ENCODE measurements at regions not wholly inside any gene's neighbourhood (a gene's known extent, or its start where the extent isn't known, plus 50 kb on each side); places are given as distances from the start of the nearest gene placed in this dataset.

DNA sequence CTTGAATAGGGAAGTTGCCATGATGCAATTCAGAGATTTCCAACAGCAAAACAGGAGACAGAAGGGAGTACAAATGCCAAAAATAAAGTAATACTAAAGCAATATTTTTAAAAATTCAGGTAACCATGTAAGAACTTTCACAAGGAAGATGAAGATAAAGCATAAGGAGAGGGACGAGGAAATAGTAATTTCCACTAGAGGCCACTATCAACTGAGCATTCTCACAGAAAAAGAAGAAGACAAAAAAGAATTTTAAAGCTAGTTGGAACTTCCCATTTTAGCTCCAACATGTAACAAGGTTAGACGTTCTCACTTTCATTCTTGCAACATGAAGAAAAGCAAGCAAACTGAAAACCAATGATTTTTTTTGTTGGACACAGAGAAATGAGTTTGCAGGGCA lies 779.9 kb upstream of the CDH6 start:
- Histone ChIP-seq H3K36me3 (no peaks in the 10 kb centered on the region), H3K9me3 (no peaks in the 10 kb centered on the region), H3K4me3 (no peak overlapping the region), H3K4me1 (no peaks in the 10 kb centered on the region), H3K27me3 (no peaks in the 10 kb centered on the region), H3K27ac (no peak overlapping the region)
- intact Hi-C loops (cut with DNase I) = no loop called here
- TF ChIP-seq POLR2AphosphoS5 (IDR thresholded peaks at IDR 0.05; ENCODE audit: insufficient read depth in 1 of 2, low read depth in 1 of 2) = no peak
- TF ChIP-seq POLR2A (IDR thresholded peaks at IDR 0.05) = no peak
- TF ChIP-seq, protein P1, sequence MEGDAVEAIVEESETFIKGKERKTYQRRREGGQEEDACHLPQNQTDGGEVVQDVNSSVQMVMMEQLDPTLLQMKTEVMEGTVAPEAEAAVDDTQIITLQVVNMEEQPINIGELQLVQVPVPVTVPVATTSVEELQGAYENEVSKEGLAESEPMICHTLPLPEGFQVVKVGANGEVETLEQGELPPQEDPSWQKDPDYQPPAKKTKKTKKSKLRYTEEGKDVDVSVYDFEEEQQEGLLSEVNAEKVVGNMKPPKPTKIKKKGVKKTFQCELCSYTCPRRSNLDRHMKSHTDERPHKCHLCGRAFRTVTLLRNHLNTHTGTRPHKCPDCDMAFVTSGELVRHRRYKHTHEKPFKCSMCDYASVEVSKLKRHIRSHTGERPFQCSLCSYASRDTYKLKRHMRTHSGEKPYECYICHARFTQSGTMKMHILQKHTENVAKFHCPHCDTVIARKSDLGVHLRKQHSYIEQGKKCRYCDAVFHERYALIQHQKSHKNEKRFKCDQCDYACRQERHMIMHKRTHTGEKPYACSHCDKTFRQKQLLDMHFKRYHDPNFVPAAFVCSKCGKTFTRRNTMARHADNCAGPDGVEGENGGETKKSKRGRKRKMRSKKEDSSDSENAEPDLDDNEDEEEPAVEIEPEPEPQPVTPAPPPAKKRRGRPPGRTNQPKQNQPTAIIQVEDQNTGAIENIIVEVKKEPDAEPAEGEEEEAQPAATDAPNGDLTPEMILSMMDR (IDR thresholded peaks at IDR 0.05) = no peak
- DNase-seq (ENCODE audit: extremely low spot score in 2 of 2) = no peak

DNA sequence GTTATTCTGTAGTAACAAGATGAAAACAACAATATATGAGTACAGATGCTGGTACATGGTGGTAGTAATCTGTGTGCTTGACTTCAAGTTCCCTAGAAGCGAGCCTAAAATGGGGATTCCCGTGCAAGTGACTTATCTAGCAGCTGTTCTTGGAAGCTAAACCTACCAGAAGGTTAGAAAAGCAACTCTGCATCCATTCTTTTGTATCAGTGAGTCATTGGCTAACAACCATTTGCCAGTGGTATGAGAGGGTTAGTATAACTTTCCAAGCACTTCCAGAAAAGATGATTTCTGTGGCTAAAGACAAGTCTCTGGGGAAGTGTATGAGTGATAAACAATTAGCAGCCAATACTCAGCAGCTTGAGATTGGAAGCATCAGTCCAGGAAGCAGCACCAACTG lies 787.7 kb upstream of the CDH6 start:
- no peak for DNase-seq (ENCODE audit: extremely low spot score in 2 of 2)
- H3K36me3 ChIP-seq = no peaks in the 10 kb centered on the region

DNA sequence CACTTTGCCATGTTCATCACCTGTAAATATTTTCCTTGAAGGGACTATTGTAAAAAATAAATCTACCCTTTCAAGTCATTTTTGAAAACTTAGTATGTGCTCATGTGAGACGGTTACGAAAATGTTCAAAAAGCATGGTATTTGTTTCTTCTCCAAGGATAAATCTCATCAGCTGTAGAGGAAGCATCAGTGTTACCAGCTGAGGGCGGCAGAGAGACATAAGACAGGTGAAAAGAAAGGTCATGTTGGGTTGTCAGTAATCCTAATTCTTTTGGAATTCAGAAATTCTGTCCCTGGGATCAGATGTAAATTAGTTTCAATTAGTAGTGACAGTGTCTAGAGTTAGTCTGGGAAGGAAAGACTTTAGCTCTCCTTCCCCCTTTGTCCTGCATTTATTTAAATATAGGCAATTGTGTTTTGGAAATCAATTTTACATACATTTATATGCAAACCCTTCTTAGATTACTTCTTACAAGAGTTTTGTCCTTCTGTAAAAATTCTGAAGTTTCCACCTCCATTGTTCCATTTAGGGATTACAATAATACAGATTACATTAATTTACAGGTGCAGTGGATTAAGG lies 791.9 kb upstream of the CDH6 start:
- Histone ChIP-seq H3K27me3 (no peaks in the 10 kb centered on the region), H3K27ac (no peak overlapping the region), H3K4me3 (no peak overlapping the region), H3K9me3 (no peaks in the 10 kb centered on the region), H3K4me1 (no peaks in the 10 kb centered on the region), H3K36me3 (no peaks in the 10 kb centered on the region)
- intact Hi-C loops (cut with DNase I) = no loop called here
- TF ChIP-seq POLR2A (IDR thresholded peaks at IDR 0.05) (no peak), POLR2AphosphoS5 (IDR thresholded peaks at IDR 0.05; ENCODE audit: insufficient read depth in 1 of 2, low read depth in 1 of 2) (no peak)
- TF ChIP-seq, protein P1 (IDR thresholded peaks at IDR 0.05) = no peak
- DNase-seq (ENCODE audit: extremely low spot score in 2 of 2) = no peak

More for the DNA sequence above, 787.7 kb upstream of the CDH6 start:
- Histone ChIP-seq H3K4me1 (no peaks in the 10 kb centered on the region), H3K27ac (no peak overlapping the region), H3K9me3 (no peaks in the 10 kb centered on the region), H3K4me3 (no peak overlapping the region), H3K27me3 (no peaks in the 10 kb centered on the region)
- intact Hi-C loops (cut with DNase I) = no loop called here
- TF ChIP-seq POLR2AphosphoS5 (IDR thresholded peaks at IDR 0.05; ENCODE audit: insufficient read depth in 1 of 2, low read depth in 1 of 2) = no peak
- TF ChIP-seq, protein P1 (IDR thresholded peaks at IDR 0.05) = no peak
- TF ChIP-seq POLR2A (IDR thresholded peaks at IDR 0.05) = no peak

DNA sequence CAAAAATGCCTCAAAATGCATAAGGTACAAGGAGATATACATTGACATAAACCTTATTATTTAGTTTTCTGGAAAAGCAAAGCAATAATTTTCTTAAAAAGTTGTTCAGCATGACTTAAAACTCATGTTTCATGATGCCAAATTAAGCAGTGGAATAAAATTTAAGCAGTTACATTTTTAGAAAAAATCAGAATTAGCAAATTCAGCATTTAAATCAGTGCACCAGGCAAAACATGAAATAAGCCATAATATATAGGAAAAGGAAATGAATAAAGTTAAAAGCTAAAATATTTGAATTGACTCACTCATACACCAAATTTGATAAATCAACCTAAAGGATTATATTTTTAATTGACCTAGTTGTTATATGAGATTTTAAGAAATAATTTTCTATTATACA lies 795.1 kb upstream of the CDH6 start:
- Histone ChIP-seq H3K9me3 (no peaks in the 10 kb centered on the region), H3K36me3 (no peaks in the 10 kb centered on the region), H3K27ac (no peak overlapping the region), H3K4me3 (no peak overlapping the region), H3K4me1 (no peaks in the 10 kb centered on the region), H3K27me3 (no peaks in the 10 kb centered on the region)
- intact Hi-C loops (cut with DNase I) = no loop called here
- TF ChIP-seq POLR2A (IDR thresholded peaks at IDR 0.05) (no peak), POLR2AphosphoS5 (IDR thresholded peaks at IDR 0.05; ENCODE audit: insufficient read depth in 1 of 2, low read depth in 1 of 2) (no peak)
- TF ChIP-seq, protein P1 (IDR thresholded peaks at IDR 0.05) = no peak
- no peak for DNase-seq (ENCODE audit: extremely low spot score in 2 of 2)

DNA sequence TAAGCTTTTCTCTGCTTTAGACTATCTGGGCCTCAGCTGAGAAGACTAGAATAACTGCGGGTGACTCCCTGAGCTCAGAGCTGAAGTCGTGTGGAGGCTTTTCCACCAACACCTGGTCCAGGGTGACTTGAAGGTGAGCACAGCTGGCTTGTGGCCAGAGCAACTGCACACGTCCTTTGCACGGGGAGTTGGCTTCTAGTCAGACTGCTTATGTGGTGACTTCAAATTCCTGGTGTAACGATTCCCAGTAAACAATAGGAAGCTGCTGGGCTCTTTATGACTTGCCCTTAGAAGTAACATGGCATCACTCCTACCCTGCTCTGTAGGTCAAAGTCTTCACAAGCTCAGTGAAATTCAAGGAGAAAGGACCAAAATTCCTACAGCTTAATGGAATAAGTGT lies 800.6 kb upstream of the CDH6 start:
- Histone ChIP-seq H3K27me3 (no peaks in the 10 kb centered on the region), H3K9me3 (no peaks in the 10 kb centered on the region), H3K36me3 (no peaks in the 10 kb centered on the region), H3K4me1 (no peaks in the 10 kb centered on the region), H3K27ac (no peak overlapping the region), H3K4me3 (no peak overlapping the region)
- no peak for TF ChIP-seq POLR2A (IDR thresholded peaks at IDR 0.05)
- TF ChIP-seq, protein P1 (IDR thresholded peaks at IDR 0.05) = no peak
- TF ChIP-seq POLR2AphosphoS5 (IDR thresholded peaks at IDR 0.05; ENCODE audit: insufficient read depth in 1 of 2, low read depth in 1 of 2) = no peak
- no peak for DNase-seq (ENCODE audit: extremely low spot score in 2 of 2)
- intact Hi-C loops (cut with DNase I) = no loop called here
